Tibial nerve (tissue), 3 donors: ENCODE measurements at regions not wholly inside any gene's neighbourhood (a gene's known extent, or its start where the extent isn't known, plus 50 kb on each side); places are given as distances from the start of the nearest gene placed in this dataset.
"Not testable (repeated sequence)": the region's sequence is repeated elsewhere in the genome, so short reads cannot be mapped to it uniquely, and the experiment has no call there.

ENCODE experiments used
- POLR2A ChIP-seq, 2 donors: fragments of 450-650 bp; IDR thresholded peaks; one replicate each; pipeline ENCODE4 v1.6.1; 2017; ENCODE audit warnings: antibody characterized with exemption in 2 of 2, mild to moderate bottlenecking in 2 of 2, moderate library complexity in 2 of 2
- TF ChIP-seq, protein P1 (sequence below), 5 experiments: fragments of 200-600 bp in 3 of 5; fragments of 450-650 bp in 2 of 5; sonication (generic) in 3 of 5; IDR thresholded peaks; one replicate each; pipeline ENCODE4 v1.5.1; 2016 to 2019; ENCODE audit warnings: antibody characterized with exemption in 5 of 5, mild to moderate bottlenecking in 3 of 5, moderate library complexity in 2 of 5

DNA sequence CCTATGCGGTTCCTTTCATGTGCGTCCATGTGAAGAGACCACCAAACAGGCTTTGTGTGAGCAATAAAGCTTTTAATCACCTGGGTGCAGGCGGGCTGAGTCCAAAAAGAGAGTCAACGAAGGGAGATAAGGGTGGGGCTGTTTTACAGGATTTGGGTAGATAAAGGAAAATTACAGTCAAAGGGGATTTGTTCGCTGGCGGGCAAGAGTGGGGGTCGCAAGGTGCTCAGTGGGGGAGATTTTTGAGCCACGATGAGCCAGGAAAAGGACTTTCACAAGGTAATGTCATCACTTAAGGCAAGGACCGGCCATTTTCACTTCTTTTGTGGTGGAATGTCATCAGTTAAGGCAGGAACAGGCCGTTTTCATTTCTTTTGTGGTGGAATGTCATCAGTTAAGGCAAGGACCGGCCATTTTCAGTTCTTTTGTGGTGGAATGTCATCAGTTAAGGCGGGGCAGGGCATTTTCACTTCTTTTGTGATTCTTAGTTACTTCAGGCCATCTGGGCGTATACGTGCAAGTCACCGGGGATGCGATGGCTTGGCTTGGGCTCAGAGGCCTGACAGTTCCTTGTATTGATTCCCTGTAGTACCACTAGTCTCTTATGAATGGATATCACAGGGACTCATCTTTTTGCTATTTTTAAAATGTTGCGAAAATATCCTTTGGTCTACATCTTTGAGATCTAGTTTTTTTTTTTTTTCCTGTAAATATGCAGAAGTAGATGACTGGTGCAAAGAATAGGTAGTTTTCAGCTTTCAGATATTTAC lies 371.2 kb upstream of the SEMA6A start:
- TF ChIP-seq, protein P1, sequence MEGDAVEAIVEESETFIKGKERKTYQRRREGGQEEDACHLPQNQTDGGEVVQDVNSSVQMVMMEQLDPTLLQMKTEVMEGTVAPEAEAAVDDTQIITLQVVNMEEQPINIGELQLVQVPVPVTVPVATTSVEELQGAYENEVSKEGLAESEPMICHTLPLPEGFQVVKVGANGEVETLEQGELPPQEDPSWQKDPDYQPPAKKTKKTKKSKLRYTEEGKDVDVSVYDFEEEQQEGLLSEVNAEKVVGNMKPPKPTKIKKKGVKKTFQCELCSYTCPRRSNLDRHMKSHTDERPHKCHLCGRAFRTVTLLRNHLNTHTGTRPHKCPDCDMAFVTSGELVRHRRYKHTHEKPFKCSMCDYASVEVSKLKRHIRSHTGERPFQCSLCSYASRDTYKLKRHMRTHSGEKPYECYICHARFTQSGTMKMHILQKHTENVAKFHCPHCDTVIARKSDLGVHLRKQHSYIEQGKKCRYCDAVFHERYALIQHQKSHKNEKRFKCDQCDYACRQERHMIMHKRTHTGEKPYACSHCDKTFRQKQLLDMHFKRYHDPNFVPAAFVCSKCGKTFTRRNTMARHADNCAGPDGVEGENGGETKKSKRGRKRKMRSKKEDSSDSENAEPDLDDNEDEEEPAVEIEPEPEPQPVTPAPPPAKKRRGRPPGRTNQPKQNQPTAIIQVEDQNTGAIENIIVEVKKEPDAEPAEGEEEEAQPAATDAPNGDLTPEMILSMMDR (IDR thresholded peaks at IDR 0.05), result not testable (repeated sequence)
- not testable (repeated sequence) for TF ChIP-seq POLR2A (IDR thresholded peaks at IDR 0.05)
